ENCODE measurements at regions not wholly inside any gene's neighbourhood (a gene's known extent, or its start where the extent isn't known, plus 50 kb on each side); places are given as distances from the start of the nearest gene placed in this dataset.
"Not testable (repeated sequence)": the region's sequence is repeated elsewhere in the genome, so short reads cannot be mapped to it uniquely, and the experiment has no call there.

- DNase-seq, result no peak
Observed at GRCh38 chr15:62326460-62327011, 161.5 kb upstream of the C2CD4B start.

- DNase-seq, result no peak
Observed at GRCh38 chr15:62327406-62327805, 162.3 kb upstream of the C2CD4B start.

- DNase-seq, result not testable (repeated sequence)
Observed at GRCh38 chr15:62332472-62332871, 167.4 kb upstream of the C2CD4B start.

GRCh38 chr15:62334536-62334935, 169.5 kb upstream of the C2CD4B start:
- DNase-seq, result no peak

- no peak for DNase-seq
Observed at GRCh38 chr15:62337934-62338333, 172.8 kb upstream of the C2CD4B start.

GRCh38 chr15:62338497-62338896, 173.4 kb upstream of the C2CD4B start:
- DNase-seq, result no peak

- DNase-seq, result no peak
Observed at GRCh38 chr15:62342959-62343358, 177.9 kb upstream of the C2CD4B start.

- DNase-seq, result no peak
Observed at GRCh38 chr15:62343397-62343796, 178.3 kb upstream of the C2CD4B start.

GRCh38 chr15:62344806-62345539, 179.9 kb upstream of the C2CD4B start:
- DNase-seq, result peak in 1 of 2 experiments; percentile 2

GRCh38 chr15:62346168-62346567, 181.1 kb upstream of the C2CD4B start:
- DNase-seq, result no peak

- no peak for DNase-seq
Observed at GRCh38 chr15:62348118-62348517, 183.0 kb upstream of the C2CD4B start.

GRCh38 chr15:62348623-62349022, 183.5 kb upstream of the C2CD4B start:
- no peak for DNase-seq

- DNase-seq, result no peak
Observed at GRCh38 chr15:62352817-62353216, 187.7 kb upstream of the C2CD4B start.

- DNase-seq, result no peak
Observed at GRCh38 chr15:62357431-62357830, 192.3 kb upstream of the C2CD4B start.

GRCh38 chr15:62359416-62359815, 194.3 kb upstream of the C2CD4B start:
- no peak for DNase-seq

- peak; percentile 7 to 58 for DNase-seq
Observed at GRCh38 chr15:62360332-62361097, 195.4 kb upstream of the C2CD4B start.

GRCh38 chr15:62362144-62362543, 197.1 kb upstream of the C2CD4B start:
- no peak for DNase-seq

GRCh38 chr15:62362608-62363007, 197.5 kb upstream of the C2CD4B start:
- no peak for DNase-seq

- DNase-seq, result no peak
Observed at GRCh38 chr15:62363913-62364312, 198.8 kb upstream of the C2CD4B start.

GRCh38 chr15:62365795-62366442, 200.8 kb upstream of the C2CD4B start:
- DNase-seq, result no peak

- no peak for DNase-seq
Observed at GRCh38 chr15:62369454-62369853, 204.4 kb upstream of the C2CD4B start.

- not testable (repeated sequence) for DNase-seq
Observed at GRCh38 chr15:62371683-62372082, 206.6 kb upstream of the C2CD4B start.

- DNase-seq, result no peak
Observed at GRCh38 chr15:62377736-62378480, 212.8 kb upstream of the C2CD4B start.

Measured in NCI-H446 (cell line).